Effector memory CD8-positive, alpha-beta T cell (primary cell): ENCODE measurements at regions not wholly inside any gene's neighbourhood (a gene's known extent, or its start where the extent isn't known, plus 50 kb on each side); places are given as distances from the start of the nearest gene placed in this dataset.
A peak's percentile ranks its signal among the peaks of the same experiment; 100 is the strongest.
"Not testable (repeated sequence)": the region's sequence is repeated elsewhere in the genome, so short reads cannot be mapped to it uniquely, and the experiment has no call there.

ENCODE experiments used
- ATAC-seq: fragments of 150-1000 bp; cut with Tn5 transposase; replicated peaks from 2 replicates; pipeline ENCODE4 v1.10.0; 2021; ENCODE audit warnings: mild to moderate bottlenecking, moderate library complexity
- DNase-seq, 3 experiments: peaks; one replicate each; pipeline ENCODE4 v3.0.0; 2021
- H3K27ac Mint-ChIP-seq, 2 donors: one replicate each; pipeline ENCODE4 v1.8.0; 2022; ENCODE audit warnings: mild to moderate bottlenecking in 2 of 2, mixed read lengths in 2 of 2, moderate library complexity in 2 of 2
- H3K27me3 Mint-ChIP-seq, 2 donors: one replicate each; pipeline ENCODE4 v1.8.0; 2022; ENCODE audit warnings: mixed read lengths in 2 of 2
- H3K36me3 Mint-ChIP-seq: one replicate; pipeline ENCODE4 v1.8.0; 2022; ENCODE audit warnings: mild to moderate bottlenecking, moderate library complexity, mixed read lengths; ENCODE audit not compliant: insufficient read depth
- H3K4me1 Mint-ChIP-seq, 2 donors: one replicate each; pipeline ENCODE4 v1.8.0; 2022; ENCODE audit warnings: low read depth in 2 of 2, mixed read lengths in 2 of 2
- H3K4me3 Mint-ChIP-seq, 2 donors: one replicate each; pipeline ENCODE4 v1.8.0; 2022; ENCODE audit warnings: mild to moderate bottlenecking in 2 of 2, mixed read lengths in 2 of 2, moderate library complexity in 2 of 2
- H3K9me3 Mint-ChIP-seq, 2 donors: one replicate each; pipeline ENCODE4 v1.8.0; 2022; ENCODE audit warnings: mixed read lengths in 2 of 2

- no peaks in the 10 kb centered on the region for H3K4me1 Mint-ChIP-seq
- DNase-seq, result no peak
- H3K27ac Mint-ChIP-seq, result no peak overlapping the region
- no peak overlapping the region for H3K4me3 Mint-ChIP-seq
- ATAC-seq, result no peak
- H3K36me3 Mint-ChIP-seq, result peaks cover 3% of the 10 kb centered on the region
- no peaks in the 10 kb centered on the region for H3K9me3 Mint-ChIP-seq
- peaks cover 23 to 44% of the 10 kb centered on the region in 2 donors for H3K27me3 Mint-ChIP-seq
These were observed 160.7 kb downstream of the SHANK2 start for GRCh38 chr11:71091506-71092265.

DNA sequence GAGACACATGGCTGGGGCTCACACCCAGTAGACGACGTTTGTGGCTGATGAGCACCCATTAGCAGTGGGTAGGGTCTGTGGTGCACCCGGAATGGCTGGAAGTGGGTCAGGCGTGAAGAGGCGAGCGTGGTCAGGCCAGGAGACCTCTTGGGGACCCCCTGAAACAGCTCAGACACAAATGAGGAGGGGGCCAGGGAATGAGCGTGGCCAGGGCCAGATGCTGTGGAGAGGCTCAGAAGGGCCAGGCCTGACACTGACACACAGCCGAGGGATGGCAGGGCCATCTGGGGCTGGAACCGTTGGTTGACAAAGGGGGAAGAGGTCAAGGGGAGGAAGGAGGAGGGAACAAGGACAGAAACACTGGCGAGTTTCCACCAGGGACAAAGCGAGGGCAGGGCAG, 162.8 kb downstream of the SHANK2 start:
- peaks cover 3% of the 10 kb centered on the region for H3K36me3 Mint-ChIP-seq
- H3K9me3 Mint-ChIP-seq, result no peaks in the 10 kb centered on the region
- DNase-seq, result no peak
- no peaks in the 10 kb centered on the region for H3K4me1 Mint-ChIP-seq
- H3K27me3 Mint-ChIP-seq, result peaks cover 16 to 30% of the 10 kb centered on the region in 2 donors
- no peak overlapping the region for H3K4me3 Mint-ChIP-seq
- no peak for ATAC-seq
- no peak overlapping the region for H3K27ac Mint-ChIP-seq

DNA sequence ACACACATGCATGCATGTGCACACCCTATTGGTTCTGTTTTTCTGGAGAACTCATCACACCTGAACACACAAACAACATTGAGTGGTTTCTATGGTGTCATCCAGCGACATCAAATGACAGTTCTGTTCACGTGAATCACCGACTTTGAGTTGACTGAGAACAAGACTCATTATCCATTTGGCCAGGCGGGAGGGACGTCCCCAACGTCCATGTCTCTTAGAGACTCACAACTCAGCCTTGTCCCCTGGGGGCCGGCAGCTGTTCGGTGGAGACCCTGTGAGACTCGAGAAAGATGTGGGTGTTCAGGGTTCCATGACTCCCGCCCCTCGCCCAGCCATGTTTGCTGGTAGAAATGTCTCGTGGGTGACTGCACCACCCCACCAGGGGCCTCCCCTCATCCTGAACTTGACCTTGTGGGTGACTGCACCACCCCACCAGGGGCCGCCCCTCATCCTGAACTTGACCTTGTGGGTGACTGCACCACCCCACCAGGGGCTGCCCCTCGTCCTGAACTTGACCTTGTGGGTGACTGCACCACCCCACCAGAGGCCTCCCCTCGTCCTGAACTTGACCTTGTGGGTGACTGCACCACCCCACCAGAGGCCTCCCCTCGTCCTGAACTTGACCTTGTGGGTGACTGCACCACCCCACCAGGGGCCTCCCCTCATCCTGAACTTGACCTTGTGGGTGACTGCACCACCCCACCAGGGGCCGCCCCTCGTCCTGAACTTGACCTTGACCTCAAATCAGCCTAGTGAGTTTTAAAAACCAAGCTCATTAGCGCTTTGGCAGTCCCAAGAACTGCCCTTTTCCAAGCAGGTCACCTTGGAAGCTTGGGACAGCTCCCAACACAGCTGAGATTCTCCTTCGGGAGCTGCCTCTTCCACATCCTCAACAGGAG, 163.8 kb downstream of the SHANK2 start:
- DNase-seq, H3K4me1 Mint-ChIP-seq, H3K36me3 Mint-ChIP-seq, H3K9me3 Mint-ChIP-seq, H3K27ac Mint-ChIP-seq, H3K4me3 Mint-ChIP-seq, ATAC-seq: not testable (repeated sequence)
- peaks cover 16 to 24% of the 10 kb centered on the region in 2 donors for H3K27me3 Mint-ChIP-seq

GRCh38 chr11:71086687-71087258, 165.6 kb downstream of the SHANK2 start:
- Mint-ChIP-seq H3K4me3 (no peak overlapping the region), H3K36me3 (peaks cover 3% of the 10 kb centered on the region), H3K27me3 (peaks cover 10 to 24% of the 10 kb centered on the region in 2 donors), H3K27ac (no peak overlapping the region), H3K4me1 (no peaks in the 10 kb centered on the region), H3K9me3 (no peaks in the 10 kb centered on the region)
- DNase-seq (no peak), ATAC-seq (no peak)

GRCh38 chr11:71084306-71085012, 167.9 kb downstream of the SHANK2 start:
- H3K36me3 Mint-ChIP-seq, result peaks cover 3% of the 10 kb centered on the region
- H3K4me3 Mint-ChIP-seq, result no peak overlapping the region
- H3K9me3 Mint-ChIP-seq, result no peaks in the 10 kb centered on the region
- H3K27ac Mint-ChIP-seq, result no peak overlapping the region
- ATAC-seq (no peak), DNase-seq (no peak)
- no peaks in the 10 kb centered on the region for H3K4me1 Mint-ChIP-seq
- H3K27me3 Mint-ChIP-seq, result peaks cover 7 to 15% of the 10 kb centered on the region in 2 donors

- Mint-ChIP-seq H3K4me1 (no peaks in the 10 kb centered on the region), H3K4me3 (no peak overlapping the region), H3K27ac (no peak overlapping the region), H3K27me3 (peaks cover 0 to 6% of the 10 kb centered on the region in 2 donors), H3K9me3 (no peaks in the 10 kb centered on the region), H3K36me3 (peaks cover 3% of the 10 kb centered on the region)
- DNase-seq, result no peak
- no peak for ATAC-seq
These were observed 169.3 kb downstream of the SHANK2 start for GRCh38 chr11:71083105-71083504.

GRCh38 chr11:71082454-71082853, 169.9 kb downstream of the SHANK2 start:
- Mint-ChIP-seq H3K27me3 (peaks cover 0 to 7% of the 10 kb centered on the region in 2 donors), H3K36me3 (peaks cover 3% of the 10 kb centered on the region), H3K4me1 (no peaks in the 10 kb centered on the region), H3K9me3 (no peaks in the 10 kb centered on the region), H3K27ac (no peak overlapping the region), H3K4me3 (no peak overlapping the region)
- ATAC-seq (no peak), DNase-seq (no peak)

DNA sequence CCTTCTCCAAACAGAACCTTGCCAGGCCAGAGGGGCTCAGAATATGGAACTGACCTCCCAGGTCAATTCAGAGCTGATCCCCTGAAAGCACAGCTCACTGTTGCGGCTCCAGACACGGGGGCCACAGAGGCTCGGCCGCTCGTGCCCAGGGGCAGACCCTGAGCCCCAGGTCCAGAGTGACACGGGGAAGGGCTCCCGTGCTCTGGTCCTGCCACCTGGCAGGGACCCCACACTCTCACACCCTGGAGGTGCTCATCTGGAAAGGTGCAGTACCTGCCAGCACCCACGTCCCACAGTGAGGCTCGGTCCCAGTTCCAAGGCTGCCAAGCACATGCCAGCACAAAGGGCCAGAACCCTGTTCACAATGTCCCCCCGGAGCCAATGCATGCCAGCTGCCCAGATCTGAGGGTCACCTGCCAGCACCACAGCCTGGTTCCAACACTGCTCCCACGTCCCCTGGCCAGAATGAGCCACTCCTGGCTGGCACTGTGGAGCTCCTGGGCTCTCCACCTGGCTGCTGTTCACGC, 170.6 kb downstream of the SHANK2 start:
- Mint-ChIP-seq H3K27me3 (peaks cover 2 to 14% of the 10 kb centered on the region in 2 donors), H3K36me3 (no peaks in the 10 kb centered on the region), H3K27ac (no peak overlapping the region), H3K4me1 (no peaks in the 10 kb centered on the region), H3K4me3 (no peak overlapping the region), H3K9me3 (no peaks in the 10 kb centered on the region)
- no peak for DNase-seq
- ATAC-seq, result no peak

DNA sequence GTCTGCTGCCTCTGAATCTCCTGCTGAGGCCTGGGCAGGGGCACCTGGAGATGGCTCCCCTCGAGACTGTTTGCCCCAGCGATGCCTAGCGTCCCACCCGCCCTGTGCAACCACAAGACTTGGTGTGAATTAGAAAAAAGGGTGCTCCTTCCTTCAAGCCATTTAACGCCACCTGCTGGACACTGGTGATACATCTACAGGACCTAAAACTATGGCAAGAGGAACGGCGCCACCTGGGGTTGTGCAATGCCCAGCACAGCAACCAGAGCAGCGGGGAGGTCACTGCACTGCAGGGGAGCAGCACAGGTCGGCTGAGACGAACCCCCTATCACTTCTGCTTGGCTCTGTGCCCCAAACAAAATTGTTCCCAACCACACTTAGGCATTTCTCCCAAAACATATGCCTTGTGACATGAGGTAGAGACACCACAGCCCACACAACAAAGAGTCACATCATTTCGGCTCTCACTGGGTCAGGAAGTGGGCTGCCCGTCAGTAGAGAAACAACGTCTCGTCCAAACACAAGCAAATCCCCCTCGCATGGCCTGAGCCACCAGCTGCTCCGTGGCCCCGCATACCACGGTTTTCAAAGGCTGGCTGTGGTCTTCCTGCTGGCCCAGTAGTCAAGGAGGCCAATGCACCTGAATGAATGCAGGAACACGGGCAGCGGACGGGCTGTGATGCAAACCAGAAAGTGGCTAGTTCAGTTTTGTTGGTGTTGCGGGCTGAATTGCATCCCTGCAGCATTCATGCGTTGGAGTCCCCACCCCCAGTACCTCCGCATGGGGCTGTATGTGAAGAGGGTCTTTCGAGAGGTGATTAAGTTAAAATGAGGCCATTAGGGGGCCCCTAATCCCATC, 171.9 kb downstream of the SHANK2 start:
- Mint-ChIP-seq H3K4me1 (no peaks in the 10 kb centered on the region), H3K9me3 (no peaks in the 10 kb centered on the region), H3K36me3 (no peaks in the 10 kb centered on the region), H3K27me3 (peaks cover 14 to 25% of the 10 kb centered on the region in 2 donors), H3K4me3 (no peak overlapping the region), H3K27ac (no peak overlapping the region)
- DNase-seq (peak in 1 of 3 experiments; percentile 2), ATAC-seq (no peak)

DNA sequence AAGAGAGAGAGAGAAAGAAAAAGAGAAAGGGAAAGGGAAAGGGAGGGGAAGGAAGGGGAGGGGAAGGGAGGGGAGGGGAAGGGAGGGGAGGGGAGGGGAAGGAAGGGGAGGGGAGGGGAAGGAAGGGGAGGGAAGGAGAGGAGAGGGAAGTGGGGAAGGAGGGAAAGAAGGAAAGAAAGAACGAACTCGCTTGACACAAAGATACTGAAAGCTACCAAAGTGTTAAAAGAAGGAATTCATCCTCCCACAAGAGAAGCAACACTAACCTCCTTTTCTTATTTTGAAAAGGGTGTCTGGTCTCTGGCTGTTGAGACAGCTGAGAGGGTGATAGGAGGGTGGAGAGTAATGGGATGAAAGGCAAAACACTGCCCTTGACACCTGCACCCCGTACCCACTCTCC, 172.6 kb downstream of the SHANK2 start:
- no peaks in the 10 kb centered on the region for H3K9me3 Mint-ChIP-seq
- H3K27me3 Mint-ChIP-seq, result peaks cover 14 to 25% of the 10 kb centered on the region in 2 donors
- no peak overlapping the region for H3K4me3 Mint-ChIP-seq
- no peak for DNase-seq
- ATAC-seq, result no peak
- H3K36me3 Mint-ChIP-seq, result no peaks in the 10 kb centered on the region
- no peaks in the 10 kb centered on the region for H3K4me1 Mint-ChIP-seq
- H3K27ac Mint-ChIP-seq, result peak overlapping the region in 1 of 2 donors; percentile 49

GRCh38 chr11:71078482-71078881, 173.9 kb downstream of the SHANK2 start:
- ATAC-seq, result no peak
- Mint-ChIP-seq H3K4me1 (no peaks in the 10 kb centered on the region), H3K36me3 (no peaks in the 10 kb centered on the region), H3K4me3 (no peak overlapping the region), H3K27me3 (peaks cover 14 to 33% of the 10 kb centered on the region in 2 donors), H3K27ac (no peak overlapping the region), H3K9me3 (no peaks in the 10 kb centered on the region)
- DNase-seq, result no peak

DNA sequence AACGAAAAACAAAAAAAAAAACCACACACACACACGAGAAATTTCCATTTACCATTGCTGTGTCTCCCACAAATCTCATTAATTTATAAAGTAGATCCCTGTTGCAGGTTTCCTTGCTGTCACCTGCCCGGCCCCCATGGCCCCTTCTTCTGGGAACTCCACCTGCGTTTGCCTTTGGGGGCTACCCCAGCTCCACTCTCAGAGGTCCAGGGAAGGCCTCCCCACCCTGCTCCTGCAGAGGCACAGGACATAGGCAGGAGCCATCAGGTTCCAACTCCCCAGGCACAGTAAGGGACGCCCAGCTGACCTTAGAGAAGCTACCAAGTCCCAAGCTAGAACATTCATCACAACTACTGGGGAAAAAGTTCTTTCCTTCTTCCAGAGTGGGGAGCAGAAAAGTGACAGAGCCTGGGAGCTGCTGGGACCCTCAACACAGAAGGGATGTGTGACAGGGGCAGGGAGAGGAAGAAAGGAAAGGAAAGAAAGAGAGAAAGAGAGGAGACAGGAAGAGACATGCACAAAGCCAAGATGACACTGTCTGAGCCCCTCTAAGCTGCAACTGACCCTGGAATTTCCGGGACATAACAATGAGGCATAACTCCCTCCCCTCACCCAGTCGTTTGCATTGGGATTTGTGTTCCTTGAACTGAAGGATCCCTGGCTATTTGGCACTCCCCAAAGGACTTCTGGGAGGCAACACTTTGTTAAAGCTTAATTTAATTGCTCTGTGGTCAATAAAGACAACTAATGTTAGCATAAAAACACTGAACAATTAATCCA, 175.7 kb downstream of the SHANK2 start:
- DNase-seq, result no peak
- H3K36me3 Mint-ChIP-seq, result no peaks in the 10 kb centered on the region
- H3K27ac Mint-ChIP-seq, result peak overlapping the region in 1 of 2 donors; percentile 21
- no peaks in the 10 kb centered on the region for H3K4me1 Mint-ChIP-seq
- no peak overlapping the region for H3K4me3 Mint-ChIP-seq
- ATAC-seq, result no peak
- no peaks in the 10 kb centered on the region for H3K9me3 Mint-ChIP-seq
- H3K27me3 Mint-ChIP-seq, result peaks cover 14 to 27% of the 10 kb centered on the region in 2 donors
